ENCODE measurements at regions not wholly inside any gene's neighbourhood (a gene's known extent, or its start where the extent isn't known, plus 50 kb on each side); places are given as distances from the start of the nearest gene placed in this dataset.
A peak's percentile ranks its signal among the peaks of the same experiment; 100 is the strongest.
"Not testable (repeated sequence)": the region's sequence is repeated elsewhere in the genome, so short reads cannot be mapped to it uniquely, and the experiment has no call there.

DNA sequence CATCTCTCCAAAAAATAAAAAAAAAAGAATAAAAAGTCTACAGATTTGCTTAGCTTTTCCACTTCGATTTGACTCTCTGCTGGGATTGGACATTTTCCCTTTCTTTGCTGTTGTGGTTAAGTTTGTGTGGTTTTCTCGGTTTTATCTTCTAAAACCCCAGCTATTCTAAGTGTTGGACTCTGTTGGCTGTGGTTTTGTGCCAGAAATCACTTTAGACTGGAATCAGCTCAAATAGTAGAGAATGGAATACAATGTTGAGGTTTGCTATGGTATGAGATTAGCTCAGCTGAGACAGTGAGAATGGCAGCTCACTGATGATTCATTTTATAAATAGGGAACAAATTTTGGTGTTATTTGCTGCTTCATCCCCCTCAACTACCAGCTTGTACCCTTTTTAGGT lies 116.0 kb downstream of the BUB3 start:
- no peak for DNase-seq (ENCODE audit: low spot score)

- no peak for DNase-seq (ENCODE audit: low spot score)
Observed at GRCh38 chr10:123270806-123271205, 116.6 kb downstream of the BUB3 start.

- DNase-seq (ENCODE audit: low spot score) = no peak
Observed at GRCh38 chr10:123272171-123272570, 118.0 kb downstream of the BUB3 start.

DNA sequence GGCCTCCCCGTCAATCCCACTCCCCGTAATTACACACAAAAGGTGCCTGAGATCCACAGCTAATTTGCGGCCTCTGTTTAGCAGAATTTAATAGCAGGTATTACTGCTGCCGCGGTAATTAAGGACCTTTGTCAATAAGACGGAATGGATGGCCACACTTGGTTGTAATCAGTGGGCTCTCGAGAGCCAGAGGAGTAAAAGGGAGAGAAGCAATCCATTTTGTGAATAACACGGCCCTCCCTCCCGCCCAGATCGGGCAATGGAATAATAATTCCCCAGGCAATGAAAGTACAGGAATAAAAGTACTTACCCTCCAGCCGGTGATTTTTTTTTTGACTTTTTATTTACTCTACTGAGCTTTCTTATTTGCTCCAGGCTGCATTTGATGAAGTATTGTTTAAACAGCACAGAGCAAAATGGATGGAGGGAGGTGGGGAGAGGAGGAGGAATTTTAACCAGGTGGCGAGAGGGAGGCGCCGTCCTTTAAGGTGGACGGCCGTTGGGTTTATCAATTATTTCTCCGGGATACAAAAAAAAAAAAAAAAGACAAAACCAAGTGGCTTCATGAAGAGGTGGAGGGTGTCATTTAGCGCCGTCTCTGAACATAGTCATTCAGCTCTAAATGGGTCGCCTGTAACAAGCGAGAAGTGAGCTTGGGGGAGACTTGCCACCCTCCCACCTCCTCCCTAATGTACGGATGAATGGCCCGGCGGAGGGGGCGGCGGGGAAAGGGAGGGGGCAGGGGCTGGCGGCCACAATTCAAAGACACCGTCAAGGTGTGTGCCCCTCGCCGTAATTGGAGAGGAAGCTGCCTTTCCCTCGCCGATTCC lies 120.3 kb downstream of the BUB3 start:
- no peak for DNase-seq (ENCODE audit: low spot score)

GRCh38 chr10:123275136-123275564 lies 120.9 kb downstream of the BUB3 start:
- DNase-seq (ENCODE audit: low spot score) = no peak

- no peak for DNase-seq (ENCODE audit: low spot score)
Observed at GRCh38 chr10:123278445-123278844, 124.2 kb downstream of the BUB3 start.

- DNase-seq (ENCODE audit: low spot score) = not testable (repeated sequence)
Observed at GRCh38 chr10:123283371-123283770, 129.2 kb downstream of the BUB3 start.

DNA sequence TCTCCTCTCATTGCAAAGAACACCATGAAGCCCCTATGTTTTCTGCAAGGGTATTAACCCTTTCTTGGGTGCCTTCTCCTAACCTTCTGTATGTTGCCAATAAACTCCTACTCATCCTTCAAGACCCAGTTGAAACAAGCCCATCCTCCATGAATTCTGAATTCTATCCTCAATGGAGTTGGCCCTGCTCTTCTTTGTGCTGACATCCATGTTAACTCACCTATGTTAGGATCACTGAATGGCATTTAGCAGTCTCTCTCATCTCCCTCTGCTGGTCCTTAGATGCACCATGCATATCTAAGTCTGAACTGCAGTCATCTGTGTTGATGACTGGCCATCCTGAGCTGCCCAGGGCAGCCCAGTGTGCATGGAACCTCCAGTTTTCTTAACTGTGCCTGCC lies 129.8 kb downstream of the BUB3 start:
- peak; percentile 19 for DNase-seq (ENCODE audit: low spot score)

DNA sequence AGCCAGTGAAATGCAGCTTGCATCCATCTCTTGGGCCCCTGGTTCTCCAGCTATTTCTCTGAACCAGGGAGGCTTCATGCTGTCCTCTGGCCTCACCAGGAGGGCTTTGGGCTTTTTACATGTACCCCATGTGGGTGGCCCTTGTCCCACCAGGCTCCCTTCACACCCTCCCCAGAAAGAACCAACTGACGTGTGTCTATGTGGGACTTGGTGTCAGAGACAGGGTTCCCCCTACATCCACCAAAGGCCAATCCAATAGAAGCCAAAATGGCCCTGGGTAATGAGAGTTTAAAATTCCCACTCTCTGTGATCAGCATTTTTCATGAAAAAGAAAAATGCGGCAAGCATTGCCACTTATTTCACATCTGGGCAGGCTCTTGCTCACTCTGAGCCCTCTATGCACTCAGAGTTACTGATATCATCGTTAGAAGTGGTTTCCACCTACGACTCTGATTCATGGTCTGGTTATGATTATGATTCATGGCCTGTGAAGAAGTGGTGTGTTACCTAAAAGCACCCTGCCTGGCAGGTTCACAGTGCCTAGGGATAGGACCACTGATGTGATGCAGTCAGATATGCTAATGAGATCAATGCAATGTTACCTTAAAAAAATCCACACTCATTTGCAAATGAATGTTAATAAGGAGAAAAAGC lies 133.5 kb downstream of the BUB3 start:
- DNase-seq (ENCODE audit: low spot score) = peak; percentile 77

DNA sequence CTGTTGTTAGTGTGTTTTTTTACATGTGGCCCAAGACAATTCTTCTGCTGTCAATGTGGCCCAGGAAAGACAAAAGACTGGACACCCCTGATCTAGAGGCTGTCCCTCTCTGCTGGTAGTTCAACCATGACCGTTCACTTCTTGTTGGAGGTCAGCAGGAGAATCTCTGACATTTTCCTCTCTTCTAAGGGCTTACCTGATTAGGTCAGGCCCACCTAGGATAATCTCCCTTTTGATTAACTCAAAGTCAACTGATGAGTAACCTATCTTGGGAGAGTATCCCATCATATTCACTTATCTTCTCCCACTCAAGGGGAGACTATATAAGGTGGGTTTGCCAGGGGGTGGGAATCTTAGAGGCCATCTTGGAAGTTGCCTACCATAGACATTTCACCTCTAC lies 135.2 kb downstream of the BUB3 start:
- DNase-seq (ENCODE audit: low spot score) = no peak

DNA sequence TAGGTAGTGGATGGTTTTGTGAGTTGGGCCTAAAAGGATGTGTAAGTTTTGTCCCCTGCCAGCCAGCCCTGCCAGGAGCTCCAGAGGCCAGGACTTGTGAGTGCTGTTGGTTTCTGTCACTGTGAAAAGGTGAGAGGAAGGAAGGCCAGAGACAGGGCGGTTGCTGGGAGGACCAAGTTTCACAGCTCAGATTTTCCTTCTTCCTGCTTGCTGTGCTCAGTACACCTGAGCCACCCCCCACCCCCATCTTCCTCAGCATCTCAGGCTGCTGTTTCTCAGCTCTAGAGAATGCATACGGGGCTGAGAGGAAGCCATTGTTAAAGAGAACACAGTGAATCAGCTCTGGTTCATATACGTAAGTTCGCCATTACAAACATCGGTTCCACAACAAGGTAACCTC lies 139.9 kb downstream of the BUB3 start:
- DNase-seq (ENCODE audit: low spot score) = no peak

- DNase-seq (ENCODE audit: low spot score) = no peak
Observed at GRCh38 chr10:123294886-123295285, 140.7 kb downstream of the BUB3 start.

- DNase-seq (ENCODE audit: low spot score) = no peak
Observed at GRCh38 chr10:123295644-123296043, 141.4 kb downstream of the BUB3 start.

GRCh38 chr10:123297175-123297574 lies 143.0 kb downstream of the BUB3 start:
- no peak for DNase-seq (ENCODE audit: low spot score)

- DNase-seq (ENCODE audit: low spot score) = no peak
Observed at GRCh38 chr10:123298583-123298982, 144.4 kb downstream of the BUB3 start.

DNA sequence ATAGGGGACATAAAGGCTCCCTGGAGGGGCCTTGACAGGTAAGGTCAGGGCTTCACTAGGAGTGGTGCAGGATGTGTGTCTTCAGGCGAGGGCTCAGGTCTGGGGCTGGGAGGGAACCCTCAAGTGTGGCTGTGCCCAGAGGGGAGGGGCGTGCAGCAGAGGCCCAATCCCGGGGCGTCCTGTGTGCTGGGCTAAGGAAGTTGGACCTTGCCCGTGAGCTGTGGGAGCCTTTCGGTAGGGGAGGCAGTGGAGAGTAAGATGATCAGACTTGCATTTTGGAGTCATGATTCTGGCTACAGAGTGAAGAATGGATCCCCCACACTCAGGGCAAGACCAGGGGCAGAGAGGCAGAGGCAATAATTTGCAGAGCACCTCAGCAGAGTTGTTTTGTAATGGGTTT lies 145.4 kb downstream of the BUB3 start:
- no peak for DNase-seq (ENCODE audit: low spot score)

- peak; percentile 69 for DNase-seq (ENCODE audit: low spot score)
Observed at GRCh38 chr10:123301077-123301857, 147.1 kb downstream of the BUB3 start.

GRCh38 chr10:123303581-123304337 lies 149.6 kb downstream of the BUB3 start:
- peak; percentile 18 for DNase-seq (ENCODE audit: low spot score)

GRCh38 chr10:123305671-123306070 lies 151.5 kb downstream of the BUB3 start:
- DNase-seq (ENCODE audit: low spot score) = no peak

GRCh38 chr10:123306290-123306689 lies 152.1 kb downstream of the BUB3 start:
- DNase-seq (ENCODE audit: low spot score) = no peak

DNA sequence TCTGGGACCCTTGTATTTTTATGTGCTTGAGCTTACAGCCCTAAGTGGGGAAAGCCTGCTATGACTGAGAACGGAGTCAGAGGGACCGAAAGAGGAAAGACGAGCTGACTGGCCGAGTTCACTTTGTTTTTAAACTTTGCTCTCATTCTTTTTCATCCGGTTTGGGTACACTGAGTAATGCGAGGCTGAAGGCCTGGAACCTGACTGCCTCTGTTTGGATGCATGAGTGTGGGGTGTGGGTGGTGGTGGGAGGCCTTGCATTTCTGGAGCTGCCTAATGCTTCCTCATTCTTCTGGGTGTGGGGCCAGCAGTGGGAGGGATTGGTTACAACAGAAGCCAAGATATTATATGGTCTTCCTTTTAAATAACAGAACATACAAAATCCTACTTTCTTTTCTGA lies 155.5 kb downstream of the BUB3 start:
- DNase-seq (ENCODE audit: low spot score) = no peak

GRCh38 chr10:123316776-123317175 lies 162.6 kb downstream of the BUB3 start:
- no peak for DNase-seq (ENCODE audit: low spot score)
